IMR-90 (cell line): ENCODE measurements at regions not wholly inside any gene's neighbourhood (a gene's known extent, or its start where the extent isn't known, plus 50 kb on each side); places are given as distances from the start of the nearest gene placed in this dataset.

ENCODE experiments used
- ATAC-seq: fragments of 200-7000 bp; cut with Tn5 transposase; 2 replicates; pipeline ENCODE4 v1.9.1; 2020; ENCODE audit warnings: low read depth, mild to moderate bottlenecking, moderate library complexity
- BruUV-seq: library from RNA; stranded (reverse); fragments of 400-500 nt; replicated peaks from 2 replicates; lab custom pipeline; 2021; lab: Mats Ljungman, UMichigan
- CTCF ChIA-PET: fragments of 300-600 bp; formaldehyde crosslinking; extraction: SDS; loops from one replicate; lab custom pipeline; 2021; ENCODE audit warnings: antibody characterized with exemption; lab: Yijun Ruan, JAX
- POLR2A ChIA-PET: fragments of 300-600 bp; sonication (Branson Sonifier 250); formaldehyde crosslinking; loops from one replicate; lab custom pipeline; 2022; ENCODE audit warnings: antibody characterized with exemption; ENCODE audit not compliant: unreplicated experiment; lab: Charles Lee
- DNase-seq: peaks from one replicate; pipeline ENCODE4 v3.0.0; 2013
- H2AFZ ChIP-seq: replicated peaks from 2 replicates; pipeline ENCODE3; 2013; ENCODE audit warnings: low read length, mild to moderate bottlenecking; ENCODE audit not compliant: poor library complexity
- H2AK5ac ChIP-seq: 2 replicates; pipeline ENCODE4 v1.6.1; 2013; ENCODE audit warnings: low read depth, low read length, inconsistent platforms
- H2AK9ac ChIP-seq: replicated peaks from 2 replicates; pipeline ENCODE3; 2013; ENCODE audit warnings: mild to moderate bottlenecking, low read depth, low read length, moderate library complexity; ENCODE audit not compliant: poor library complexity
- H2BK120ac ChIP-seq: 2 replicates; pipeline ENCODE4 v1.6.1; 2013; ENCODE audit warnings: low read depth, low read length, inconsistent platforms
- H2BK15ac ChIP-seq: 3 replicates; pipeline ENCODE4 v1.6.1; 2013; ENCODE audit warnings: low read depth, low read length, inconsistent platforms
- H2BK20ac ChIP-seq: 2 replicates; pipeline ENCODE4 v1.6.1; 2013; ENCODE audit warnings: low read depth, mild to moderate bottlenecking, inconsistent platforms, low read length, moderate library complexity
- H2BK5ac ChIP-seq: 2 replicates; pipeline ENCODE4 v1.6.1; 2013; ENCODE audit warnings: mild to moderate bottlenecking, low read depth, low read length, inconsistent platforms; ENCODE audit not compliant: poor library complexity, severe bottlenecking
- H3K14ac ChIP-seq: replicated peaks from 2 replicates; pipeline ENCODE4 v1.6.1; 2013; ENCODE audit warnings: low read depth, low read length, inconsistent platforms
- H3K18ac ChIP-seq: 2 replicates; pipeline ENCODE4 v1.6.1; 2013; ENCODE audit warnings: low read depth, low read length, control low read depth
- H3K23ac ChIP-seq: 2 replicates; pipeline ENCODE4 v1.6.1; 2013; ENCODE audit warnings: low read depth, low read length, inconsistent platforms
- H3K27ac ChIP-seq: 2 replicates; pipeline ENCODE4 v1.5.1; 2013; ENCODE audit warnings: mild to moderate bottlenecking, control low read depth, low read length; ENCODE audit not compliant: insufficient read depth
- H3K27me3 ChIP-seq: 2 replicates; pipeline ENCODE4 v1.6.1; 2013; ENCODE audit warnings: low read length; ENCODE audit not compliant: control insufficient read depth, insufficient read depth
- H3K36me3 ChIP-seq: 2 replicates; pipeline ENCODE4 v1.6.1; 2013; ENCODE audit warnings: low read length, mixed read lengths; ENCODE audit not compliant: control insufficient read depth, insufficient read depth
- H3K4ac ChIP-seq: 2 replicates; pipeline ENCODE4 v1.6.1; 2013; ENCODE audit warnings: low read depth, low read length, inconsistent platforms
- H3K4me1 ChIP-seq: 2 replicates; pipeline ENCODE4 v1.6.1; 2013; ENCODE audit warnings: low read length, mixed read lengths; ENCODE audit not compliant: control insufficient read depth, insufficient read depth
- H3K4me2 ChIP-seq: 2 replicates; pipeline ENCODE4 v1.6.1; 2013; ENCODE audit warnings: low read depth, mild to moderate bottlenecking, control low read depth, low read length, moderate library complexity
- H3K4me3 ChIP-seq: 2 replicates; pipeline ENCODE4 v1.5.1; 2013; ENCODE audit warnings: low read depth, mild to moderate bottlenecking, control low read depth, low read length, moderate library complexity; ENCODE audit not compliant: insufficient read depth
- H3K56ac ChIP-seq: 2 replicates; pipeline ENCODE4 v1.6.1; 2013; ENCODE audit warnings: low read length, inconsistent platforms; ENCODE audit not compliant: insufficient read depth; ENCODE audit errors: extremely low read depth
- H3K79me1 ChIP-seq, 2 experiments: 2 replicates each; pipeline ENCODE4 v1.6.1; 2013; ENCODE audit warnings: low read length in 2 of 2, inconsistent platforms in 1 of 2, low read depth in 1 of 2
- H3K9ac ChIP-seq: 2 replicates; pipeline ENCODE4 v1.6.1; 2013; ENCODE audit warnings: low read depth, low read length, control low read depth
- H3K9me1 ChIP-seq: 2 replicates; pipeline ENCODE4 v1.6.1; 2013; ENCODE audit warnings: low read length, inconsistent platforms; ENCODE audit not compliant: insufficient read depth
- H3K9me3 ChIP-seq: 2 replicates; pipeline ENCODE4 v1.6.1; 2013; ENCODE audit warnings: low read length; ENCODE audit not compliant: control insufficient read depth, insufficient read depth
- H4K20me1 ChIP-seq: 2 replicates; pipeline ENCODE4 v1.6.1; 2013; ENCODE audit warnings: low read length, inconsistent platforms; ENCODE audit not compliant: insufficient read depth
- H4K5ac ChIP-seq: 2 replicates; pipeline ENCODE4 v1.6.1; 2013; ENCODE audit warnings: mild to moderate bottlenecking, low read depth, low read length, control low read depth
- H4K8ac ChIP-seq, 2 experiments: 2 replicates each; pipeline ENCODE4 v1.6.1; 2013; ENCODE audit warnings: low read depth in 2 of 2, low read length in 2 of 2, control low read depth in 1 of 2, inconsistent platforms in 1 of 2
- H4K91ac ChIP-seq: 2 replicates; pipeline ENCODE4 v1.6.1; 2013; ENCODE audit warnings: low read depth, low read length, inconsistent platforms; ENCODE audit not compliant: insufficient read depth
- BHLHE40 ChIP-seq: fragments of 150-350 bp; IDR thresholded peaks from 2 replicates; pipeline ENCODE4 v1.6.1; 2016; ENCODE audit warnings: mild to moderate bottlenecking, low read depth, low read length
- CEBPB ChIP-seq: IDR thresholded peaks from 2 replicates; pipeline ENCODE4 v1.6.1; 2012; ENCODE audit warnings: low read depth, low read length, improper control_type of control experiment
- CHD1 ChIP-seq: IDR thresholded peaks from 2 replicates; pipeline ENCODE4 v1.6.1; 2012; ENCODE audit warnings: low read depth, low read length, improper control_type of control experiment
- FOS ChIP-seq: fragments of 150-350 bp; IDR thresholded peaks from 2 replicates; pipeline ENCODE4 v1.6.1; 2016; ENCODE audit warnings: low read depth, low read length
- MAFK ChIP-seq: IDR thresholded peaks from 2 replicates; pipeline ENCODE4 v1.6.1; 2012; ENCODE audit warnings: low read depth, low read length, improper control_type of control experiment
- MAZ ChIP-seq: IDR thresholded peaks from 2 replicates; pipeline ENCODE4 v1.6.1; 2012; ENCODE audit warnings: low read depth, mild to moderate bottlenecking, low read length, improper control_type of control experiment, moderate library complexity, borderline replicate concordance
- NFE2L2 ChIP-seq: fragments of 150-350 bp; IDR thresholded peaks from 2 replicates; pipeline ENCODE4 v1.6.1; 2016; ENCODE audit warnings: low read depth, mild to moderate bottlenecking, low read length
- POLR2A ChIP-seq: IDR thresholded peaks from 2 replicates; pipeline ENCODE4 v1.6.1; 2012; ENCODE audit warnings: mild to moderate bottlenecking, low read depth, low read length
- RFX5 ChIP-seq: IDR thresholded peaks from 2 replicates; pipeline ENCODE4 v1.8.0; 2012; ENCODE audit warnings: low read depth, mild to moderate bottlenecking, low read length, moderate library complexity
- SMC3 ChIP-seq: fragments of 150-350 bp; IDR thresholded peaks from 2 replicates; pipeline ENCODE4 v1.6.1; 2016; ENCODE audit warnings: low read depth, mild to moderate bottlenecking, antibody characterized with exemption, low read length, moderate library complexity
- WGBS, 2 experiments: methylation state at CpG; one replicate each; pipeline versions ENCODE4 v1.1.5 to v1.1.7; 2013; ENCODE audit warnings: missing lambda C conversion rate in 2 of 2; ENCODE audit not compliant: insufficient read length in 1 of 2; ENCODE audit errors: extremely low coverage in 2 of 2; 5-methylcytosine and 5-hydroxymethylcytosine counted together
- dilution Hi-C: fragments of 300-500 bp; cut with HindIII; formaldehyde crosslinking; loops from one replicate; pipeline ENCODE4 v1.14.3; 2018; ENCODE audit warnings: low sequenced_read_pairs; ENCODE audit not compliant: unreplicated experiment
- in situ Hi-C: fragments of 300-500 bp; cut with MboI; formaldehyde crosslinking; loops from 3 replicates; pipeline ENCODE4 v1.14.3; 2019; ENCODE audit warnings: low sequenced_read_pairs, inconsistent platforms, mixed read lengths
- intact Hi-C: fragments of 100-400 bp; cut with micrococcal nuclease; formaldehyde crosslinking; loops from 2 replicates; pipeline ENCODE4 v1.10.0; 2022
- TF ChIP-seq, protein P1 (sequence below): conservative IDR thresholded peaks from 2 replicates; pipeline ENCODE4 v1.5.1; 2012; ENCODE audit warnings: mild to moderate bottlenecking, low read depth, low read length, improper control_type of control experiment

DNA sequence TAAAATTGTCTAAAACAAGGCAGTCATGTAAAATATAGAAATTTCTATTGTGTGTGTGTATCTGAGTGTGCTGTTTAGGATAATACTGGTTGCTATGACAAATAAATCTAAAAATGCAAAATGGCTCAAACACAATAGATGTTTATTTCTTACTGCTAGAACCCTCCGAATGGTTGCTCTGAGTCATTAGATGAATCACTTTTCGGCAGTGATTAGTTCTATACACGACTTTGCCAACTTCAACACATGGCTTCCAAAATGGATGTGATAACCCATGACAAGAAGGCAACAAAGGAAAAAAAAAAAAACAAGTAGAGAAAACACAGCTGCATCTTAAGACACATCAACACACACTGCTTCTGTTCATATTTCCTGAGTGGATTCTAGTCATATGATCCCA is 729.2 kb downstream of the AACS start:
- H2AK5ac ChIP-seq, result no peak overlapping the region

More for the DNA sequence above, 729.2 kb downstream of the AACS start:
- H3K79me1 ChIP-seq, result no peaks in the 10 kb centered on the region
- intact Hi-C loops (no loop called here), in situ Hi-C loops (no loop called here), dilution Hi-C loops (no loop called here)
- no peak overlapping the region for H2BK120ac ChIP-seq
- H2AFZ ChIP-seq, result no peak overlapping the region
- H3K4me1 ChIP-seq, result no peaks in the 10 kb centered on the region
- H3K9me3 ChIP-seq, result peaks cover 28% of the 10 kb centered on the region
- no peak for ATAC-seq
- H3K4me2 ChIP-seq, result no peak overlapping the region
- no peak overlapping the region for H3K14ac ChIP-seq
- no peak overlapping the region for H3K56ac ChIP-seq
- H3K4me3 ChIP-seq, result no peak overlapping the region
- H3K4ac ChIP-seq, result no peak overlapping the region
- no peak overlapping the region for H3K18ac ChIP-seq
- no peaks in the 10 kb centered on the region for H3K27me3 ChIP-seq
- H3K36me3 ChIP-seq, result no peaks in the 10 kb centered on the region
- no peak overlapping the region for H4K5ac ChIP-seq
- ChIA-PET POLR2A (no interaction called here), CTCF (no interaction called here)
- no peak overlapping the region for H4K91ac ChIP-seq
- H4K8ac ChIP-seq, result no peak overlapping the region
- no peak overlapping the region for H2BK20ac ChIP-seq
- no peak overlapping the region for H2BK5ac ChIP-seq
- H2AK9ac ChIP-seq, result no peak overlapping the region
- no peak overlapping the region for H3K23ac ChIP-seq
- DNase-seq, result no peak
- no peak overlapping the region for H2BK15ac ChIP-seq
- no peaks in the 10 kb centered on the region for H3K9me1 ChIP-seq
- no peak overlapping the region for H3K9ac ChIP-seq
- BruUV-seq, result no TSS peak
- WGBS, 2 experiments, result no CpG with 5 or more reads among the region's 3 CpGs
- H4K20me1 ChIP-seq, result no peaks in the 10 kb centered on the region
- TF ChIP-seq, protein P1, sequence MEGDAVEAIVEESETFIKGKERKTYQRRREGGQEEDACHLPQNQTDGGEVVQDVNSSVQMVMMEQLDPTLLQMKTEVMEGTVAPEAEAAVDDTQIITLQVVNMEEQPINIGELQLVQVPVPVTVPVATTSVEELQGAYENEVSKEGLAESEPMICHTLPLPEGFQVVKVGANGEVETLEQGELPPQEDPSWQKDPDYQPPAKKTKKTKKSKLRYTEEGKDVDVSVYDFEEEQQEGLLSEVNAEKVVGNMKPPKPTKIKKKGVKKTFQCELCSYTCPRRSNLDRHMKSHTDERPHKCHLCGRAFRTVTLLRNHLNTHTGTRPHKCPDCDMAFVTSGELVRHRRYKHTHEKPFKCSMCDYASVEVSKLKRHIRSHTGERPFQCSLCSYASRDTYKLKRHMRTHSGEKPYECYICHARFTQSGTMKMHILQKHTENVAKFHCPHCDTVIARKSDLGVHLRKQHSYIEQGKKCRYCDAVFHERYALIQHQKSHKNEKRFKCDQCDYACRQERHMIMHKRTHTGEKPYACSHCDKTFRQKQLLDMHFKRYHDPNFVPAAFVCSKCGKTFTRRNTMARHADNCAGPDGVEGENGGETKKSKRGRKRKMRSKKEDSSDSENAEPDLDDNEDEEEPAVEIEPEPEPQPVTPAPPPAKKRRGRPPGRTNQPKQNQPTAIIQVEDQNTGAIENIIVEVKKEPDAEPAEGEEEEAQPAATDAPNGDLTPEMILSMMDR, result no peak
- TF ChIP-seq MAFK (no peak), POLR2A (no peak), BHLHE40 (no peak), MAZ (no peak), RFX5 (no peak), CEBPB (no peak), CHD1 (no peak), NFE2L2 (no peak), FOS (no peak), SMC3 (no peak)
- H3K27ac ChIP-seq, result no peak overlapping the region
